ENCODE measurements at regions not wholly inside any gene's neighbourhood (a gene's known extent, or its start where the extent isn't known, plus 50 kb on each side); places are given as distances from the start of the nearest gene placed in this dataset.

GRCh38 chr4:98203332-98204235, 57.6 kb upstream of the RAP1GDS1 start:
- TF ChIP-seq, protein P1, sequence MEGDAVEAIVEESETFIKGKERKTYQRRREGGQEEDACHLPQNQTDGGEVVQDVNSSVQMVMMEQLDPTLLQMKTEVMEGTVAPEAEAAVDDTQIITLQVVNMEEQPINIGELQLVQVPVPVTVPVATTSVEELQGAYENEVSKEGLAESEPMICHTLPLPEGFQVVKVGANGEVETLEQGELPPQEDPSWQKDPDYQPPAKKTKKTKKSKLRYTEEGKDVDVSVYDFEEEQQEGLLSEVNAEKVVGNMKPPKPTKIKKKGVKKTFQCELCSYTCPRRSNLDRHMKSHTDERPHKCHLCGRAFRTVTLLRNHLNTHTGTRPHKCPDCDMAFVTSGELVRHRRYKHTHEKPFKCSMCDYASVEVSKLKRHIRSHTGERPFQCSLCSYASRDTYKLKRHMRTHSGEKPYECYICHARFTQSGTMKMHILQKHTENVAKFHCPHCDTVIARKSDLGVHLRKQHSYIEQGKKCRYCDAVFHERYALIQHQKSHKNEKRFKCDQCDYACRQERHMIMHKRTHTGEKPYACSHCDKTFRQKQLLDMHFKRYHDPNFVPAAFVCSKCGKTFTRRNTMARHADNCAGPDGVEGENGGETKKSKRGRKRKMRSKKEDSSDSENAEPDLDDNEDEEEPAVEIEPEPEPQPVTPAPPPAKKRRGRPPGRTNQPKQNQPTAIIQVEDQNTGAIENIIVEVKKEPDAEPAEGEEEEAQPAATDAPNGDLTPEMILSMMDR (IDR thresholded peaks at IDR 0.05), result no peak
- TF ChIP-seq EP300 (IDR thresholded peaks at IDR 0.05; ENCODE audit: borderline replicate concordance in 1 of 2, low read depth in 1 of 2, low read length in 1 of 2) (no peak), TCF12 (IDR thresholded peaks at IDR 0.05) (no peak), MAX (IDR thresholded peaks at IDR 0.05; ENCODE audit: low read depth) (no peak), TAF1 (IDR thresholded peaks at IDR 0.05; ENCODE audit: borderline replicate concordance, low read depth, low read length) (no peak), RCOR1 (IDR thresholded peaks at IDR 0.05; ENCODE audit: low read length) (no peak), POLR2AphosphoS5 (IDR thresholded peaks at IDR 0.05; ENCODE audit: low read depth, low read length) (no peak)
- TF ChIP-seq, protein P2, sequence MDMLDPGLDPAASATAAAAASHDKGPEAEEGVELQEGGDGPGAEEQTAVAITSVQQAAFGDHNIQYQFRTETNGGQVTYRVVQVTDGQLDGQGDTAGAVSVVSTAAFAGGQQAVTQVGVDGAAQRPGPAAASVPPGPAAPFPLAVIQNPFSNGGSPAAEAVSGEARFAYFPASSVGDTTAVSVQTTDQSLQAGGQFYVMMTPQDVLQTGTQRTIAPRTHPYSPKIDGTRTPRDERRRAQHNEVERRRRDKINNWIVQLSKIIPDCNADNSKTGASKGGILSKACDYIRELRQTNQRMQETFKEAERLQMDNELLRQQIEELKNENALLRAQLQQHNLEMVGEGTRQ (IDR thresholded peaks at IDR 0.05; ENCODE audit: borderline replicate concordance, low read depth, low read length), result no peak
- TF ChIP-seq, protein P3, sequence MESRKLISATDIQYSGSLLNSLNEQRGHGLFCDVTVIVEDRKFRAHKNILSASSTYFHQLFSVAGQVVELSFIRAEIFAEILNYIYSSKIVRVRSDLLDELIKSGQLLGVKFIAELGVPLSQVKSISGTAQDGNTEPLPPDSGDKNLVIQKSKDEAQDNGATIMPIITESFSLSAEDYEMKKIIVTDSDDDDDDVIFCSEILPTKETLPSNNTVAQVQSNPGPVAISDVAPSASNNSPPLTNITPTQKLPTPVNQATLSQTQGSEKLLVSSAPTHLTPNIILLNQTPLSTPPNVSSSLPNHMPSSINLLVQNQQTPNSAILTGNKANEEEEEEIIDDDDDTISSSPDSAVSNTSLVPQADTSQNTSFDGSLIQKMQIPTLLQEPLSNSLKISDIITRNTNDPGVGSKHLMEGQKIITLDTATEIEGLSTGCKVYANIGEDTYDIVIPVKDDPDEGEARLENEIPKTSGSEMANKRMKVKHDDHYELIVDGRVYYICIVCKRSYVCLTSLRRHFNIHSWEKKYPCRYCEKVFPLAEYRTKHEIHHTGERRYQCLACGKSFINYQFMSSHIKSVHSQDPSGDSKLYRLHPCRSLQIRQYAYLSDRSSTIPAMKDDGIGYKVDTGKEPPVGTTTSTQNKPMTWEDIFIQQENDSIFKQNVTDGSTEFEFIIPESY (IDR thresholded peaks at IDR 0.05; ENCODE audit: borderline replicate concordance, low read depth), result no peak
